Left ventricle myocardium inferior (tissue), 1 donor: ENCODE measurements at regions not wholly inside any gene's neighbourhood (a gene's known extent, or its start where the extent isn't known, plus 50 kb on each side); places are given as distances from the start of the nearest gene placed in this dataset.

Source experiments
- DNase-seq: peaks from one replicate; pipeline ENCODE4 v3.0.0-alpha.2; 2020
- H3K27ac ChIP-seq: fragments of 200-600 bp; replicated peaks from 2 replicates; pipeline ENCODE4 v1.8.0; 2021
- H3K27me3 ChIP-seq: fragments of 200-600 bp; 2 replicates; pipeline ENCODE4 v1.8.0; 2021; ENCODE audit warnings: low read depth
- H3K36me3 ChIP-seq: fragments of 200-600 bp; 2 replicates; pipeline ENCODE4 v1.8.0; 2021
- H3K4me1 ChIP-seq: fragments of 200-600 bp; 2 replicates; pipeline ENCODE4 v1.8.0; 2021
- H3K4me3 ChIP-seq: fragments of 200-600 bp; 2 replicates; pipeline ENCODE4 v1.8.0; 2021; ENCODE audit warnings: mild to moderate bottlenecking, moderate library complexity
- H3K9me3 ChIP-seq: fragments of 200-600 bp; replicated peaks from 2 replicates; pipeline ENCODE4 v1.8.0; 2021
- intact Hi-C: fragments of 100-400 bp; cut with micrococcal nuclease; formaldehyde crosslinking; loops from one replicate; pipeline ENCODE4 v1.11.0; 2022
- TF ChIP-seq, protein P1 (sequence below): fragments of 200-600 bp; IDR thresholded peaks from 2 replicates; pipeline ENCODE4 v1.8.0; 2021; ENCODE audit warnings: antibody characterized with exemption, mild to moderate bottlenecking, borderline replicate concordance
- donor health status: DM: no; HTN: yes; CAD: no; lungs with severe emphysema.

DNA sequence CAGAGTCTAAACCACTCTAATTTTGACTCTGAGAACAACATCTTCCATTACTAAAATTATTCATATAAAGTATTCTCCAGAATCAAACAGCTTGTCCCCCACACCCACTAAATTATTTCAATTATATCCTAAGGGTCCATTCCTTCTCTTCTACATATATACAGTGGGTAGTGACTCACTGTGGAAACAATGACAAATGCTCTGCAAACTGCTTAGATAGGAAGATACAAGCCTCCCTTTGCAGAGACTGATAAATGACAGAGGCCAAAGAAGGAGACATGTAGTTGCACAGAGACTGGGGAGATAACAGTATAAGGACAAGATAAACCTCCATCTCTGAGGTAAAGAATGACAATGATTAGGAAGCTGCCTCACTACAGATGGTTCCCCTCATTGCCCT lies 1087.4 kb downstream of the AGBL1 start:
- H3K36me3 ChIP-seq: no peaks in the 10 kb centered on the region
- TF ChIP-seq, protein P1, sequence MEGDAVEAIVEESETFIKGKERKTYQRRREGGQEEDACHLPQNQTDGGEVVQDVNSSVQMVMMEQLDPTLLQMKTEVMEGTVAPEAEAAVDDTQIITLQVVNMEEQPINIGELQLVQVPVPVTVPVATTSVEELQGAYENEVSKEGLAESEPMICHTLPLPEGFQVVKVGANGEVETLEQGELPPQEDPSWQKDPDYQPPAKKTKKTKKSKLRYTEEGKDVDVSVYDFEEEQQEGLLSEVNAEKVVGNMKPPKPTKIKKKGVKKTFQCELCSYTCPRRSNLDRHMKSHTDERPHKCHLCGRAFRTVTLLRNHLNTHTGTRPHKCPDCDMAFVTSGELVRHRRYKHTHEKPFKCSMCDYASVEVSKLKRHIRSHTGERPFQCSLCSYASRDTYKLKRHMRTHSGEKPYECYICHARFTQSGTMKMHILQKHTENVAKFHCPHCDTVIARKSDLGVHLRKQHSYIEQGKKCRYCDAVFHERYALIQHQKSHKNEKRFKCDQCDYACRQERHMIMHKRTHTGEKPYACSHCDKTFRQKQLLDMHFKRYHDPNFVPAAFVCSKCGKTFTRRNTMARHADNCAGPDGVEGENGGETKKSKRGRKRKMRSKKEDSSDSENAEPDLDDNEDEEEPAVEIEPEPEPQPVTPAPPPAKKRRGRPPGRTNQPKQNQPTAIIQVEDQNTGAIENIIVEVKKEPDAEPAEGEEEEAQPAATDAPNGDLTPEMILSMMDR: no peak
- no peak for DNase-seq
- H3K9me3 ChIP-seq: no peaks in the 10 kb centered on the region
- H3K27me3 ChIP-seq: no peaks in the 10 kb centered on the region
- H3K4me3 ChIP-seq: no peak overlapping the region
- H3K27ac ChIP-seq: no peak overlapping the region
- intact Hi-C loops: no loop called here
- no peaks in the 10 kb centered on the region for H3K4me1 ChIP-seq

DNA sequence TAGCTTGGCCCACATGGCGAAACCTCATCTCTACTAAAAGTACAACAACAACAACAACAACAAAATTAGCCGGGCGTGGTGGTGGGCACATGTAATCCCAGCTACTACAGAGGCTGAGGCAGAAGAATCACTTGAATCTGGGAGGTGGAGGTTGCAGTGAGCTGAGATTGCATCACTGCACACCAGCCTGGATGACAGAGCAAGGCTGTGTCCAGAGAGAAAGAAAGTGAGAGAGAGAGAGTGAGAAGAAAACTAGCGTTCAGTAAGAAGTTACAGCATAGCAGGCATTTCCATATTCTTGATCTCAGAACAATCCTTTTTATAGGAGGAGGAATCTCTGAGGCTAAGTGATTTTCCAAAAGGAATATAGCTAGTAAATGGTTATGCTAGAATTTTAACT lies 1076.1 kb downstream of the AGBL1 start:
- intact Hi-C loops: no loop called here
- no peak for DNase-seq
- H3K4me3 ChIP-seq: no peak overlapping the region
- H3K27me3 ChIP-seq: peaks cover 20% of the 10 kb centered on the region
- H3K9me3 ChIP-seq: no peaks in the 10 kb centered on the region
- no peak overlapping the region for H3K27ac ChIP-seq
- H3K36me3 ChIP-seq: no peaks in the 10 kb centered on the region
- TF ChIP-seq, protein P1: no peak
- H3K4me1 ChIP-seq: no peaks in the 10 kb centered on the region

DNA sequence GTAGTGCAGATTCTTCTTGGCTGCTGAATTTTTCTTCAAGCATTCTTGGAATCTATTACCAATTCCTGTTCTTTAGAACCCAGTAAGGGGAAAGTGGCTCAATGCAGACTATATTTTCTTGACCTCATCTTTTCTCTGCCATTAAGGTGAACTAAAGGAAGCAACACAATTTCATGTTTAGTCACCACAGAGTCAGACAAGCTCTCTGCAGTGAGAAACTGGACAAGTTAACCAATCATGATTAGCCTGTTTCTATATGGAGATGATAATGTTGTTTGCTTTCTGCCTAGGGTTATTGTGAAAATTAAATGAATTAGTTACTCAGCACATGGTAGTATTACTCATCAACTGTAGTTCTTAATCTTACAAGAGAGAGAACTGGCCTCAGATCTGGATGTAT lies 1075.1 kb downstream of the AGBL1 start:
- no peak for DNase-seq
- H3K27ac ChIP-seq: no peak overlapping the region
- TF ChIP-seq, protein P1: no peak
- peaks cover 10% of the 10 kb centered on the region for H3K27me3 ChIP-seq
- H3K4me1 ChIP-seq: no peaks in the 10 kb centered on the region
- H3K36me3 ChIP-seq: no peaks in the 10 kb centered on the region
- no peaks in the 10 kb centered on the region for H3K9me3 ChIP-seq
- no peak overlapping the region for H3K4me3 ChIP-seq
- intact Hi-C loops: no loop called here

DNA sequence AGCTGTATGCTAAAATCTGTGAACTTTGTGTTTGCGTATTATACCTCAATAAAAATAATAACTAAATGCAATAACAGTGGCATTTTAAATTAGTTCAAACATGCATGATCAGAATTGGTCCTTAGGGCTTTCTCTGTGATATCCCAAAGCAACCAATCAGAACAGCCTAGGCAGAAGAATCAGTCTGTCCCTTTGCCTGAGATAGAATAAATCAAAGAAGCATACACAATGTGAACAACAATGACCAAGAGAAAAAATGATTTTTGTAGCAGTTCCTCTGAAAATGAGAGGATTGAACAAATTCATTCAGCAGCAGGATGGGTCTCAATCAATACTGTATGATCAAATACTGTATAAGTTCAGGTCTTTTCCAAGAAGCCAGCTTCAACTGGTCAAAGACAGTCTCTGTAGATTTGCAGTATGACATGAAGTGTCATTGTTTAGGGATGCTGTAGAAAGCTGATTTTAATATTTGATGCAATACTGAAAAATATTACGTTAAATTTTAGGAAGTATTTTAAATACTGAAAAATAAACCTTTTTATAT lies 1071.6 kb downstream of the AGBL1 start:
- H3K27ac ChIP-seq: no peak overlapping the region
- H3K4me1 ChIP-seq: no peaks in the 10 kb centered on the region
- no peak overlapping the region for H3K4me3 ChIP-seq
- TF ChIP-seq, protein P1: no peak
- H3K27me3 ChIP-seq: no peaks in the 10 kb centered on the region
- H3K9me3 ChIP-seq: peaks cover 4% of the 10 kb centered on the region
- no peak for DNase-seq
- no peaks in the 10 kb centered on the region for H3K36me3 ChIP-seq
- intact Hi-C loops: no loop called here

DNA sequence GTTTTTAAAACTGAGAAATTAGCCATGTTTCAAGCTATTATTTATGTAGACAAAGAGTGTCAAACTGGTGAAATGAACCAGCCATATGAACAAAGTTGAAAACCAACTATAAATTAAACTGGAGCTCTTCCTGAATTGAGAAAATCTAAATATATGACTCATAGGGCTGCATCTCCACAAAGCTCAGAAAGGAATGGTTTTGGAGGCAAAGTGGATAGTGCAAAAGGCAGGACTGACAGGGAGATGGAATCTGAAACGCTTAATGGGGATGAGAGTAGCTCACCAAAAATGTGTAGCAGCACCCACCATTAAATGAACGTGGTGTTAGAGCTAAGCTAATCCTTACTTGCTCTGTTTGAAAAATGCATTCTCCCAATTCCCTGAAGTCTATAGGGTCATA lies 1066.0 kb downstream of the AGBL1 start:
- no peaks in the 10 kb centered on the region for H3K4me1 ChIP-seq
- TF ChIP-seq, protein P1: no peak
- DNase-seq: no peak

More for the DNA sequence above, 1066.0 kb downstream of the AGBL1 start:
- Histone ChIP-seq H3K9me3 (peaks cover 24% of the 10 kb centered on the region), H3K27ac (no peak overlapping the region), H3K36me3 (no peaks in the 10 kb centered on the region), H3K27me3 (no peaks in the 10 kb centered on the region), H3K4me3 (no peak overlapping the region)
- intact Hi-C loops: no loop called here
